Stimulated activated memory B cell treated with anti-CD40 and anti-IgM and Interleukin-4, amounts not matched to agents 10 μg/mL and 1 μg/mL and 100 μg/mL, for 72 hours (primary cell): ENCODE measurements at regions not wholly inside any gene's neighbourhood (a gene's known extent, or its start where the extent isn't known, plus 50 kb on each side); places are given as distances from the start of the nearest gene placed in this dataset.
"Not testable (repeated sequence)": the region's sequence is repeated elsewhere in the genome, so short reads cannot be mapped to it uniquely, and the experiment has no call there.

Source experiments
- ATAC-seq: fragments of 150-1000 bp; cut with Tn5 transposase; 2 replicates; pipeline ENCODE4 v1.10.0; 2021
- H3K27ac Mint-ChIP-seq: one replicate; pipeline ENCODE4 v1.8.0; 2022; ENCODE audit warnings: mild to moderate bottlenecking, mixed read lengths
- H3K27me3 Mint-ChIP-seq: one replicate; pipeline ENCODE4 v1.8.0; 2022; ENCODE audit warnings: mixed read lengths
- H3K36me3 Mint-ChIP-seq: one replicate; pipeline ENCODE4 v1.8.0; 2022; ENCODE audit warnings: mixed read lengths
- H3K4me1 Mint-ChIP-seq: one replicate; pipeline ENCODE4 v1.8.0; 2022; ENCODE audit warnings: mixed read lengths
- H3K4me3 Mint-ChIP-seq: one replicate; pipeline ENCODE4 v1.8.0; 2022; ENCODE audit warnings: mild to moderate bottlenecking, moderate library complexity, mixed read lengths
- H3K9me3 Mint-ChIP-seq: one replicate; pipeline ENCODE4 v1.8.0; 2022; ENCODE audit warnings: mixed read lengths

- Mint-ChIP-seq H3K4me1 (no peaks in the 10 kb centered on the region), H3K4me3 (no peak overlapping the region), H3K9me3 (no peaks in the 10 kb centered on the region), H3K36me3 (no peaks in the 10 kb centered on the region), H3K27ac (no peak overlapping the region), H3K27me3 (no peaks in the 10 kb centered on the region)
- ATAC-seq = no peak
Measured at GRCh38 chr1:99504287-99504686, 141.6 kb upstream of the PALMD start.

GRCh38 chr1:99506631-99507030 is 139.3 kb upstream of the PALMD start:
- Mint-ChIP-seq H3K27me3 (peaks cover 5% of the 10 kb centered on the region), H3K4me3 (no peak overlapping the region), H3K36me3 (no peaks in the 10 kb centered on the region), H3K27ac (no peak overlapping the region), H3K4me1 (no peaks in the 10 kb centered on the region), H3K9me3 (no peaks in the 10 kb centered on the region)
- ATAC-seq = no peak

DNA sequence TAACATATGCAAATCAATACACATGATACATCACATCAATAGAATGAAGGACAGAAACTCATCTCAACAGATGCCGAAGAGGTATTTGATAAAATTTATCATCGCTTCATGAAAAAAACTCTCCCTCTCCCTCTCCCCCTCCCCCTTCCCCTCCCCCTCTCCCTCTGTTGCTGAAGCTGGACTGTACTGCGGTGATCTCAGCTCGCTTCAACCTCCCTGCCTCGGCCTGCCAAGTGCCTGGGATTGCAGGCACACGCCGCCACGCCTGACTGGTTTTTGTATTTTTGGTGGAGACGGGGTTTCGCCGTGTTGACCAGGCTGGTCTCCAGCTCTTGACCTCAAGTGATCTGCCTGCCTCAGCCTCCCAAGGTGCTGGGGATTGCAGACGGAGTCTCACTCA is 138.5 kb upstream of the PALMD start:
- H3K4me1 Mint-ChIP-seq, H3K27ac Mint-ChIP-seq, H3K9me3 Mint-ChIP-seq, H3K36me3 Mint-ChIP-seq, H3K4me3 Mint-ChIP-seq, ATAC-seq: not testable (repeated sequence)
- H3K27me3 Mint-ChIP-seq = peaks cover 14% of the 10 kb centered on the region

DNA sequence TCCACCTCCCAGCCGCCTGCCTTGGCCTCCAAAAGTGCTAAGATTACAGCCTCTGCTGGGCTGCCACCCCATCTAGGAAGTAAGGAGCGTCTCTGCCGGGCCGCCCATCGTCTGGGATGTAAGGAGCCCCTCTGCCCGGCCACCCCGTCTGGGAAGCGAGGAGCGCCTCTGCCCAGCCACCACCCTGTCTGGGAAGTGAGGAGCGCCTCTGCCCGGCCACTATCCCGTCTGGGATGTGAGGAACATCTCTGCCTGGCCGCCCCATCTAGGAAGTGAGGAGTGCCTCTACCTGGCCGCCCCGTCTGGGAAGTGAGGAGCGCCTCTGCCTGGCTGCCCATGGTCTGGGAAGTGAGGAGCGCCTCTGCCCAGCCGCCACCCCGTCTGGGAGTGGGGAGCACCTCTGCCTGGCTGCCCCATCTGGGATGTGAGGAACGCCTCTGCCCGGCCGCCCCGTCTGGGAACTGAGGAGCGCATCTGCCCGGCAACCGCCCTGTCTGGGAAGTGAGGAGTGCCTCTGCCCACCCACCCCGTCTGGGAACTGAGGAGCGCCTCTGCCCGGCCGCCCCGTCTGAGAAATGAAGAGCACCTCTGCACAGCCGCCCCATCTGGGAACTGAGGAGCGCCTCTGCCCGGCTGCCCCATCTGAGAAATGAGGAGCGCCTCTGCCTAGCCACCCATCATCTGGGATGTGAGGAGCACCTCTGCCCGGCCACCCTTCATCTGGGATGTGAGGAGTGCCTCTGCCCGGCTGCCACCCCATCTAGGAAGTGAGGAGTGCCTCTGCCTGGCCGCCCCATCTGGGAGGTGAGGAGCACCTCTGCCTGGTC is 137.8 kb upstream of the PALMD start:
- H3K4me3 Mint-ChIP-seq = no peak overlapping the region
- no peaks in the 10 kb centered on the region for H3K9me3 Mint-ChIP-seq
- no peaks in the 10 kb centered on the region for H3K4me1 Mint-ChIP-seq
- ATAC-seq = no peak
- no peak overlapping the region for H3K27ac Mint-ChIP-seq
- peaks cover 14% of the 10 kb centered on the region for H3K27me3 Mint-ChIP-seq
- no peaks in the 10 kb centered on the region for H3K36me3 Mint-ChIP-seq

DNA sequence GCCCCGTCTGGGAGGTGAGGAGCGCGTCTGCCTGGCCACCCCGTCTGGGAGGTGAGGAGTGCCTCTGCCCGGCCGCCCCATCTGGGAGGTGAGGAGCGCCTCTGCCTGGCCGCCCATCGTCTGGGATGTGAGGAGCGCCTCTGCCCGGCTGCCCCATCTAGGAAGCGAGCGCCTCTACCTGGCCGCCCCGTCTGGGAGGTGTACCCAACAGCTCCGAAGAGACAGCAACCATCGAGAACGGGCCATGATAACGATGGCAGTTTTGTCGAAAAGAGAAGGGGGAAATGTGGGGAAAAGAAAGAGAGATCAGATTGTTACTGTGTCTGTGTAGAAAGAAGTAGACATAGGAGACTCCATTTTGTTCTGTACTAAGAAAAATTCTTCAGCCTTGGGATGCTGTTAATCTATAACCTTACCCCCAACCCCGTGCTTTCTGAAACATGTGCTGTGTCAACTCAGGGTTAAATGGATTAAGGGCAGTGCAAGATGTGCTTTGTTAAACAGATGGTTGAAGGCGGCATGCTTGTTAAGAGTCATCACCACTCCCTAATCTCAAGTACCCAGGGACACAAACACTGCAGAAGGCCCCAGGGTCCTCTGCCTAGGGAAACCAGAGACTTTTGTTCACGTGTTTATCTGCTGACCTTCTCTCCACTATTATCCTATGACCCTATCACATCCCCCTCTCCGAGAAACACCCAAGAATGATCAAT is 137.0 kb upstream of the PALMD start:
- H3K9me3 Mint-ChIP-seq, H3K4me3 Mint-ChIP-seq, H3K27ac Mint-ChIP-seq, H3K36me3 Mint-ChIP-seq, H3K4me1 Mint-ChIP-seq, ATAC-seq: not testable (repeated sequence)
- peaks cover 14% of the 10 kb centered on the region for H3K27me3 Mint-ChIP-seq

- not testable (repeated sequence) for ATAC-seq, H3K36me3 Mint-ChIP-seq, H3K4me3 Mint-ChIP-seq, H3K4me1 Mint-ChIP-seq, H3K27ac Mint-ChIP-seq, H3K9me3 Mint-ChIP-seq
- peaks cover 28% of the 10 kb centered on the region for H3K27me3 Mint-ChIP-seq
Measured at GRCh38 chr1:99514823-99515552, 130.9 kb upstream of the PALMD start.

DNA sequence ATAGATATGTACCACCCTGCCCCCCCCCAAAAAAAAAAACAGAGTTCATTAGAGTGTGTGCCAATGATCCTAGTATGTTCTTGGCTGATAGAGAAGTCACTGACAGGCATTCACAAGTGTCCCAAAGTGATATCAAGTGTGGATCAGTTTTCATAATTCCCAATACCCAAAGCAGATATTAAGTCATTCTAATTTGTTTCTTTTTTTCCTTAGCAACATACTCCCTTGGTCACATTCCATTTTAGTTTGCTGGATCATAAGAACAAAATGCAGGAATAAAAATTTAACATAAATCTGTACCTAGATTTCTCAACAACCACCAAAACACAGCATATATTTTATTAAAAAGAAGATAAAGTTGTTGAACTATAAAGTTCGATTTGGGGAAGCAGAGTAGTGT is 129.8 kb upstream of the PALMD start:
- no peak overlapping the region for H3K4me3 Mint-ChIP-seq
- H3K27ac Mint-ChIP-seq = no peak overlapping the region
- ATAC-seq = no peak
- H3K9me3 Mint-ChIP-seq = peaks cover 6% of the 10 kb centered on the region
- no peaks in the 10 kb centered on the region for H3K36me3 Mint-ChIP-seq
- H3K4me1 Mint-ChIP-seq = no peaks in the 10 kb centered on the region
- peaks cover 29% of the 10 kb centered on the region for H3K27me3 Mint-ChIP-seq

DNA sequence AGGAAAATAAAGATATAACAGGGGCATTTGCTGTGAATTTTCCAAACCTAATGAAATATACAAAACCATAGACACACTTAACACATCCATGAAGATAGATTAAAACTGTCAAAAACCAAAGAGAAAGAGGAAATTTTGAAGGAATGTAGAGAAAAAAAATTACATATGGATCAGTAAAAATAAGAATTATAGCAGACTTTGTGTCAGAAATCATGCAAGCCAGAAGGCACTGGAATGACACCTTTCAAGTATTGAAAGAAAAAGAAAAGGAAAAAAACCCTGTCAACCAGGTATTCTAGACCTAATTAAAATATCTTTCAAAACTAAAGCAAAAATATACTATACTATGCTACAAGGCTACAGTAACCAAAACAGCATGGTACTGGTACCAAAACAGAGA is 125.8 kb upstream of the PALMD start:
- H3K27ac Mint-ChIP-seq = no peak overlapping the region
- H3K36me3 Mint-ChIP-seq = no peaks in the 10 kb centered on the region
- ATAC-seq = no peak
- H3K9me3 Mint-ChIP-seq = peaks cover 6% of the 10 kb centered on the region
- H3K4me3 Mint-ChIP-seq = no peak overlapping the region
- peaks cover 15% of the 10 kb centered on the region for H3K27me3 Mint-ChIP-seq
- H3K4me1 Mint-ChIP-seq = no peaks in the 10 kb centered on the region

- Mint-ChIP-seq H3K9me3 (no peaks in the 10 kb centered on the region), H3K4me1 (no peaks in the 10 kb centered on the region), H3K27ac (no peak overlapping the region), H3K36me3 (no peaks in the 10 kb centered on the region), H3K4me3 (no peak overlapping the region), H3K27me3 (no peaks in the 10 kb centered on the region)
- ATAC-seq = no peak
Measured at GRCh38 chr1:99525331-99525730, 120.6 kb upstream of the PALMD start.

GRCh38 chr1:99527078-99527477 is 118.8 kb upstream of the PALMD start:
- no peaks in the 10 kb centered on the region for H3K27me3 Mint-ChIP-seq
- H3K4me3 Mint-ChIP-seq = no peak overlapping the region
- no peaks in the 10 kb centered on the region for H3K4me1 Mint-ChIP-seq
- no peak for ATAC-seq
- no peak overlapping the region for H3K27ac Mint-ChIP-seq
- no peaks in the 10 kb centered on the region for H3K9me3 Mint-ChIP-seq
- no peaks in the 10 kb centered on the region for H3K36me3 Mint-ChIP-seq

GRCh38 chr1:99527545-99527944 is 118.4 kb upstream of the PALMD start:
- no peak overlapping the region for H3K27ac Mint-ChIP-seq
- no peak for ATAC-seq

DNA sequence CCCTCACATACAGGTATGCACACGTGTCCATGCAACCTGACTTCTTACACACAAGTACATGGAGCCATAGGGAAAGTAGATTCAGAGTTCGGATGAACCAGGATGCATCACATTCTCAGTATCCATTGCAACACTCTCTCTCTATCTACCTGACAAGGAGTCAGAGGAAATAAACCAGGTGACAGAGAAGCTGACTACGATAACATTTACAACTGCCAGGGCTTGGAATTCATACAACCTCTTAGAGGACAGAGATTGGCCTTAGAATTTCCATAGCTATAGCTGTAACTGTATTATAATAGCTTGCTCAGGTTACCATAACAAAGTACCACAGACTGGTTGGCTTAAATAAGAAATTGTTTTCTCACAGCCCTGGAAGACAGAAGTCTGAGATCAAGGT is 116.9 kb upstream of the PALMD start:
- Mint-ChIP-seq H3K4me1 (no peaks in the 10 kb centered on the region), H3K27me3 (no peaks in the 10 kb centered on the region), H3K4me3 (no peak overlapping the region), H3K9me3 (no peaks in the 10 kb centered on the region), H3K36me3 (no peaks in the 10 kb centered on the region), H3K27ac (no peak overlapping the region)
- ATAC-seq = no peak

More at GRCh38 chr1:99527545-99527944, 118.4 kb upstream of the PALMD start:
- Mint-ChIP-seq H3K9me3 (no peaks in the 10 kb centered on the region), H3K4me3 (no peak overlapping the region), H3K4me1 (no peaks in the 10 kb centered on the region), H3K27me3 (no peaks in the 10 kb centered on the region), H3K36me3 (no peaks in the 10 kb centered on the region)

DNA sequence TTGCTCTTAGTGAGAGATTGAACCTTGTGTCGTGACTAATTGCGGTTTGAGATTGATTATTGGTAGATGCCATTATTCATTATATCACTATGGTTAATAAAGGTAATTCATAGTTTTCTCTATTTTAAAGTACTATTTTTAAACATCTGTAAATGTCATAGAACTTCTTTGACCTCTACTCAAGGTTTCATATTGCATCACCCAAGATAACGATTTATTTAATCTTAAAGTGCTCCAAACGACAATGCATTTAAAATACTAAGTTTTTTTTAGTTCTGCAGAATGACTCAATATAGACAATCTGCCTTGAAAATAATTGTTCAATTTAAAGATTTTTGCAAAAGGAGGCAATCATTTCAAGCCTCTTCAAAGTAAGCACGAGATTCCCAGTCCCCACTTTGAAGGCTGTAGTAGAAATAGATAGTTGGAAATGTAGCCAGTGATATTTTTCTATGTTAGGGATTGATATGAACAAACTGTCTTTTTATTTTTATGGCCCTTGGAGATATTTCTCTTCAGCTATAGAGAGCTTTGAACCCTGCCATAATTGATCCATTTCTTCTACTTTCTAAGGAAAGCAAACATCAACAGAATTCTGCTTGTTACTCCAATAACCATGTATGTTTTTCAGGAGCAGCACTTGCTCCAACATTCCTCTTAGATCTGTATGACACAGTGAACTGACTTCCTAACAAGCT is 114.2 kb upstream of the PALMD start:
- Mint-ChIP-seq H3K27ac (no peak overlapping the region), H3K36me3 (no peaks in the 10 kb centered on the region), H3K4me3 (no peak overlapping the region), H3K27me3 (no peaks in the 10 kb centered on the region), H3K4me1 (no peaks in the 10 kb centered on the region), H3K9me3 (no peaks in the 10 kb centered on the region)
- ATAC-seq = no peak

- H3K4me1 Mint-ChIP-seq = no peaks in the 10 kb centered on the region
- no peak overlapping the region for H3K27ac Mint-ChIP-seq
- H3K4me3 Mint-ChIP-seq = no peak overlapping the region
- H3K9me3 Mint-ChIP-seq = no peaks in the 10 kb centered on the region
- no peaks in the 10 kb centered on the region for H3K36me3 Mint-ChIP-seq
- ATAC-seq = no peak
- no peaks in the 10 kb centered on the region for H3K27me3 Mint-ChIP-seq
Measured at GRCh38 chr1:99532276-99532580, 113.7 kb upstream of the PALMD start.

DNA sequence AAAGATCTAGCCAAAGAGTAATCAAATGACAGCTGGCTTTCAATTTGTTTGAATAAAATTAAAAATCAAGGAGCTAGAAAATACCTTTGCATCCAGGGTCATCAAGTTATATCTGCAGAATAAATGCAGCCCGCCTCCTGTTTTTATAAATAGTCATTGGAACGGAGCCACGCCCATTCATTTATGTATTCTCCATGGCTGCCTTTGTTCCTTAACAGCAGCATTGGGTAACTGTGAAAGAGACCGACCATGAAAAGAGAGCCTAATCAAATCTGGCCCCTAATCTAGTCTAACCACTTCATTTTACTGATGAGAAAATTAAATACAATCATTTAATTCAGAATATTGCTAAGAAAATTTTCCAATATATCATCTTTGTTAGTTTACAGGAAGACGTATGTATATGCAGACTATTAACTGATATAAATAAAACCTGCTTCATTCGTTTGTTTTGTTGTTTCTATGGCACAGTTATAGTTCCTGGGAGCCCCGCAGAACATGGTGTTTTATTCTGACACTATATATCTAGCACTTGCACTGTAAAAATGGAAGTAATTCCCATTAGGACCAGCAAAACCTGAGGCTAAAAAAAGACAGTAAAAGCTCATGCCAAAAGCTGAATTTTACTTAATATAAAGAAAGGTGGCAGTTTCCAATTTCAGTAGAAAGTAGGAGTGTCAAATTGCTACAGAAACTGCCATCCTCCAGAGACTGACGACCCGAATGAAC is 111.8 kb upstream of the PALMD start:
- no peak for ATAC-seq
- no peaks in the 10 kb centered on the region for H3K9me3 Mint-ChIP-seq
- H3K27ac Mint-ChIP-seq = no peak overlapping the region
- H3K4me1 Mint-ChIP-seq = no peaks in the 10 kb centered on the region
- H3K36me3 Mint-ChIP-seq = no peaks in the 10 kb centered on the region
- no peaks in the 10 kb centered on the region for H3K27me3 Mint-ChIP-seq
- no peak overlapping the region for H3K4me3 Mint-ChIP-seq
